ENCODE measurements at regions not wholly inside any gene's neighbourhood (a gene's known extent, or its start where the extent isn't known, plus 50 kb on each side); places are given as distances from the start of the nearest gene placed in this dataset.
A peak's percentile ranks its signal among the peaks of the same experiment; 100 is the strongest.
"Not testable (repeated sequence)": the region's sequence is repeated elsewhere in the genome, so short reads cannot be mapped to it uniquely, and the experiment has no call there.

DNA sequence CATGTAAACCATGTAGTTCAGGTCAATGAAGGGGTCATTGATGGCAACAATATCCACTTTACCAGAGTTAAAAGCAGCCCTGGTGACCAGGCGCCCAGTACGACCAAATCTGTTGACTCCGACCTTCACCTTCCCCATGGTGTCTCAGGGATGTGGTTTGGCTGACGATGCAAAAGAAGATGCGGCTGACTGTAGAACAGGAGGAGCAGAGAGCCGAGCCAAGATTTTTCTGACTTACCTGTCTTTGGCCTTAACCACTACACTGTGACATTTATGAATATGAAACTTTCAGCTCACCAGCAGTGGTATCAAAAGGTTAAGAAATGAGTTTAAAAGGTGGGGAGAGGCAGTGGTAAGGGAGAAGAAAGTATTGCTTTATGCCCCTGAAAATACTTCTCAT is 309.8 kb downstream of the BCOR start:
- DNase-seq: no peak

DNA sequence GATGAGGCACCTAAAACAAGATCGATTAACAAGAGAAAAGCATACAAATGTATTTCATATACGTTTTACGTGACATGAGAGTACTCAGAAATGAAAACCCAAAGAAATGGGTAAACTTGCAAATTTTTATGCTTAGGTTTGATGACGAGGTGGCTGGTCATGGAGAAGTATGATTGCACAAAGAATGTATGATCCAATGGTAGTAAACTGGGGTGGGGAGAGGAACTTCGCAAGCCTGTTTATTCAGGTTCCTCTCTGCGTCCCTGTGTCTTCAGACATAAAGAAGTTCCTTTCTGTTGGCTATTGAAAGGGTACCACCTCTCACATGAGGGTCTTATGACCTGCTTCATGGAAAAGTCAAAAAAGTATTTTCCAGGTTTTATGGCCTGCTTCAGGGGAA is 309.2 kb downstream of the BCOR start:
- no peak for DNase-seq

DNA sequence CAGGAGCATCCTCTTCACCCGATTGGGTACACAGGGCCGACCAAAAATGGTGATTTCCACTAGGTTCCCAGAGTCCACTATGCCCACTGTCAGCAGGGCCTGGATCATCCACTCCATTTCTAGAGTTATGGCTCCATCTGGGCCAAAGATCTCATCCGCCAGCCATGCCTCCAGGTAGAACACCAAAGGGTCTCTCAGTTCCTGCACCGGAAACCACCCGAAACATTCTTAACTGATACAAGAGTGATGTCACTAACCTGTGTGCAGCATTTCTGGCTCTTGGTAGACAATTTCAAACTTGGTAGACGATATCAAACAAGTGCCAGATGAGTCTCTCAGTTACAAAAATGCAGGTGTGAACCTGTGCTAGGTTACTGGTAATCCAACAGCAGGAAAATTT is 306.1 kb downstream of the BCOR start:
- DNase-seq: no peak

DNA sequence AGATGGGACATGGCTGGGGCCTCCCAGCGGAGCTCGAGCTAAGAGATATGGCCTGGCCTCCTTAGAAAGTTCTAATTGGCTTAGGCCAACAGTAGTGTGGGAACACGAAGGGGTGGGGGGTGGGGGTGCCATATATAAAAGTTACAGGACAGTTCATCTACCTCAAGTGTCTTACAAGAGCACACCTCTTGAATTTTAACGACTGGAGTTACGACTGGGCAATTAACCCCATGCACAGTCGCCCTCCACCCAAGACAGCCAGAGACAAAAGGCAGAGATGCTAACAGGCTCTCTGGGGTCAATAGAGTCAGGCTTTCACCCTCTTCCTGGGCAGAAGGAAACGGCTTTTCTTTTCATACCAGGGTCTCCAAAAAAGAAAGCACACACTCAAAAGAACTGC is 302.2 kb downstream of the BCOR start:
- no peak for DNase-seq

DNA sequence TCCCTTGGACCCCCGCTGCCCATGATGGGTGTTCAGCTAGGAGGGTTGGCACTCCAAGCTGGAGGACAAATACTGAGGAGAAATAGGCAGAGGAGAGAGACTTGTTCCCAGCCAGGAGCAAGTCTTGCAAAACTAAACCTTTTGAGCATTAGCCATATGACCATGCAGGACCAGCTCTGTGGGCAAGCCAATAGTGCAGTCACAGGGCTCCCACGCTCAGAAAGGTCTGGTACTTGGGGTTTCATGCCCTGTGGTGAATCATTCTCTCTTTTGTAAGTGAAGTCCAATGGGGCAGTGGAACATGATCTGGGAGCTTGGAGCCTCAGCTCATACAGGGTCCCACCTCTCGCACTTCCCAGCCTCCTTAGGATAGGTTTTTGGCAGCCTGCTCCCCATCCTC is 300.9 kb downstream of the BCOR start:
- DNase-seq: no peak

DNA sequence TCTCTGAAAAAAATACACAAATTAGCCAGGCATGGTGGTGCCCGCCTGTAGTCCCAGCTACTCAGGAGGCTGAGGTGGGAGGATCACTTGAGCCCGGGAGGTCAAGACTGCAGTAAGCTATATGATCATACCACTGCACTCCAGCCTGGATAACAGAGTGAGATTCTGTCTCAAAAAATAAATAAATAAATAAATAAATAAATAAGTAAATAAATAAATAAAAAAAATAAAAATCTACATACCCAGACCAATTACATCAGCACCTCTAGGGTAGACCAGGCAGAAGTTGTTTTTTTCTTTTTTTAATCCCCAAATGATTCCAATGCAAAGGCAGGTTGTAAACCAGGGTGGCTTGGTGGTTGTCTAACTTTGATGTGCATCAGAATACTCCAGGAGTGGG is 299.3 kb downstream of the BCOR start:
- DNase-seq: not testable (repeated sequence)

DNA sequence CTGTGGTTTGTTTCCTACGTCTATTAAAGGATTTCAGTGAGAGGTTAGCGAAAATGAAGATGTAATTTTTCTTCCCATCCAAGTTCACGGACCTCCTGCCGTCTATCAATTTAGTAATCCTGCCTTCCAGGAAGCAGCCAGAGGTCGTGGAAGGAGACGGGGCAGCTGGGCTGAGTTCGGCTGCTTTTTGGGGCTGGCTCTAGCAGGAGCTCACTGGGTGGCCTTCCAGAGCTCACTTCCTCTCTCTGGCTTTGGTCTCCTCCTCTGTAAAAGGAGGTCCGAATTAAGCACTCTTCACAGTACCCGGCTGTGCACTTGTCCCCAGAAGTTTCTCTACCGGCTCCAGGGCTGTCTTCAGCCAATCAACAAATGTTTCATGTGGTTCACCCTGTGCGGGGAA is 295.4 kb downstream of the BCOR start:
- no peak for DNase-seq

DNA sequence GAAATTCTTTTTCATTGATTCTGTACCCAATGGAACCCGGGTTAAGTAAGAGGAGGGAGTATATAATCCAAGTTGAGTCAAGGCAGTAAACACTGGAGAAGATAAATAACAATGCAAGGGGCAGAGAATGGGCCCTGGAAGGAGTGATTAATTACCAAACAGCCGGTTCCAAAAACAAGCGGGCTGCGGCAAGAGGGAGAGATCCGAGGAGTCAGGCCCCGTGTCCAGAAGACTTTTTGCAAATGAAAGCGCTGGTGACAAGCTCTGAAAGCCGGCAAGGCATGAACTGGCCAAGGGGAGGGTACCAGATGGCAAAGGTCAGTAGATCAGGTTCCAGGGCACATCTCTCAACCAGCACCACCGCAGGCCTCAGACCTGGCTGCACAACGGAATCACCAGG is 294.9 kb downstream of the BCOR start:
- no peak for DNase-seq

DNA sequence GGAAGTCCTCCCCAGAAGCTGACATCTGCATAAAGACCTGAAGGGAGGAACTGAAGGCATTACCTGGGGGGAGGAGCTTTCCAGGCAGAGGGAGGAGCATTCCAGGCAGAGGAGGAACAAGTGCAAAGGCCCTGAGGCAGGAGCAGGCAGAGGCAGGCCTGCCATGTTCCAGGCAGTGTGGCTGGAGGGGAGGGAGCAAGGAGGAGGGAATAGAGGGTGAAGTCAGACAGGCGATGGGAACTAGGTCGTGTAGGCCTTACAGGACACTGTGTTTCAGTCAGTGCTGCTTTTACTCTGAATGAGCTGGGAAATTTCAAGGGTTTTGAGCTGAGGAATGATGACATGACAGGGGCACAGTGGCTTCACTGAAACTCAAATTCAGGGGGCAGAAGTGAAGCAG is 292.7 kb downstream of the BCOR start:
- DNase-seq: no peak

DNA sequence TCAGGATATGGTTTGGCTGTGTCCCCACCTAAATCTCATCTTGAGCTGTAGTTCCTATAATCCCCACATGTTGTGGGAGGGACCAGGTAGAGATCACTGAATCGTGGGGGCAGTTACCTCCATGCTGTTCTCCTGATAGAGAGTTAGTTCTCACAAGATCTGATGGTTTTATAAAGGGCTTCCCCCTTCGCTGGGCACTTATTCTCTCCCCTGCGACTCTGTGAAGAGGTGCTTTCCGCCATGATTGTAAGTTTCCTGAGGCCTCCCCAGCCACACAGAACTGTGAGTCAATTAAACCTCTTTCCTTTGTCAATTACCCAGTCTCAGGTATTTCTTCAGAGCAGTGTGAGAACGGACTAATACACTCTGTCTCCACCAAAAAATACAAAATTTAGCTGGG is 291.9 kb downstream of the BCOR start:
- no peak for DNase-seq

DNA sequence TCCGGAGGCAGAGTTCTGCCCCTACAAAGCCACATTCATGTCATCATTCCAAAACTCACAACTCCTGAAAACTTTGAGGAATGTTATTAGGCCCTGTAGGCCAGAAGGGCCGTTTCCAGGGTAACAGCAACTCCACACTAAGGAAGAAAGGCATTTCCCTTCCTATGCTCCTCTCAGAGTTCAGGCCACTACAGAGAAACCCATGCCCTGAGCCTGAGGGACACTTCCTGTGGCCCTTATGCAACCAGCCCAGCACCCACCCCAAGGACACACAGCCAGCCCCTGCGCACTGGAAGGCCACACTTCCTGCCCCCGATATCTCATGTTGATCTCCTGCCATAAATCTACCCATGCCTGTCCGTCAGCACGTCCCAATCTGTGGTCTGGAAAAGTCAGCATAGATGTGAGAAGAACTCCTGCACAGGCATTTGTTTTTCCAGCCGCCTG is 289.3 kb downstream of the BCOR start:
- DNase-seq: no peak

DNA sequence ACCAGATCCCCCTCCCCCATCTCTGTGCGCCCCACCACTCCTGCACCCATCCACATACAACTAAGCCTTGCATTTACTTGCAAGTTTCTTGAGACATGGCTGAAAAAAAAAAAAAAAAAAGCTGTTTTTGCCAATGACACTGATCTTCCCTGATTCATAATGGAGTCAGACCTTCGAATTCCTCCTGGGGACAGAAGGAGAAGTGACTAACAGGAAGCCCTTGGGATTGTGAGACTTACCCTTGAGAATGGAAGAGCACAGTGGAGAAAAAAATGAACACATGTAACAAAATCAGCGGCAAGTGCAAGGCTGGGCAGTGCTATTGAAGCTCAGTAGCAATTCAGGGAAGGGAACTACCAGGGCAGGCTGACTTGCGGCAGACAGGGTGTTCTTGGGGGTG is 288.4 kb downstream of the BCOR start:
- DNase-seq: no peak

DNA sequence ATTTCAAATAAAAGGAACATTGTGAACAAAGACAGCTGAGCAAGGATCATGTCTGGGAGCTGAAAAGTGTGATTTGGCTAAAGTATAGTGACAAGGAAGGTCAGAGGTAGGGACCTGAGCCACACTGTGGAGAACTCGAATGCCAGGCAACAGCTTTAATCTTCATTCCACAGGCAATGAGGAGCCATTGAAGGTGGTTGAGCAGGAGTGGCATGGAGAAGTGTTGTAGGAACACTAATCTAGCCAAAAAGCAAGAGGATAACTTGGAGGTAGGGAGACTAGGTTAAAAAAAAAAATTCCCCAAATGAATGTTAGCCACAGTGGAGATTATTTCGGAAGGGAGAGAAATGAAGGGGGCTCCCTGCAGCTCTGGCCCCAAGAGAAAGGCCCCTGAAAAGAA is 286.9 kb downstream of the BCOR start:
- no peak for DNase-seq

DNA sequence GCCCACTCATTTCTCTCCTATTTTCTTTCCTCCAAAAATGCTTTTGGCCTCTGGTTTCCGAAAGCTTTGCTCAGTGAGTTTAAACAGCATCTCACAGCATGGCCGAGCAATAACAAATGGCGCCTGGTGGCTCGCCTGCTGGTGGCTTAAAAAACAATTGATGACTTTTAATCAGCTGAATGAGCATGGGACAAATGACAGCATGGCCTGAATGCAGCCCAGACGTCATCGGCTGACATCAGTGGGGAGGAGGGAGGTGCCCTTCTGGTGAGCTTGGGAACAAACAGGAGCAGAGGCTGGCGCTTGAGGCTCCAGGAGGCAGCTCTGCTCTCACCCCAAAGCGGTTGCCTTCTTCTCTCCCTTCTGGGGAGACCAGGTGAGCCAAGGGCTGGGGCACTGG is 286.4 kb downstream of the BCOR start:
- DNase-seq: no peak

DNA sequence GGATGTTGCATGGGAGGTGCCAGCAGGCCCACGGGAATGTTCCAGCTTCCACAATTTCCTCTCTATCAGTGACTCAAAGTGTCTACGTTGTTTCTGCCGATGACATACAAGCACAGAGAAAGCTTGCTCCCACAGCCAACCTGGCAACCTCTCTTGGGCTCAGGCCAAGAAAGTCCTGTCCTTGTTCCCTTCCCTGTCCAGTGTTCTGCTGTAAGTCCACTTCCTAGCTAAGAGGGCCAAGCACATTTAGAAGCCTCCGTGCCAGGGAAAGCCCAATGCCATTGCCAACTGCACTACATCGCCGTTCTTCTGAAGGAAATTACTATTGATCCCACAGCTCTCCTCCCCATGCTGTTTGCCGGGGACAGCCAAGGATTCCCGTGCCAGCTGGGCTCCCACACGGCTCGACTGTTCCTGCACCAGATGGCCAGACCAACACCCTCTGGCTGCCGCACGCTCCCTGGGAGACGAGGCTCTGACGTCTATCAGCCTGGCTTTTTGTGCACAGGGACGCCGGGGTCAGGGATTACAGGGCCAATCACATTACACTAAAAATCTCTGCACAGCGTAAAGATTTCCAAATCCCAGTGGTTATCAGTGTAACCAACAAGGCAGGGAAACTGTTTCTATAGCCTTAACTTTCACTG is 284.0 kb downstream of the BCOR start:
- peak; percentile 84 for DNase-seq

DNA sequence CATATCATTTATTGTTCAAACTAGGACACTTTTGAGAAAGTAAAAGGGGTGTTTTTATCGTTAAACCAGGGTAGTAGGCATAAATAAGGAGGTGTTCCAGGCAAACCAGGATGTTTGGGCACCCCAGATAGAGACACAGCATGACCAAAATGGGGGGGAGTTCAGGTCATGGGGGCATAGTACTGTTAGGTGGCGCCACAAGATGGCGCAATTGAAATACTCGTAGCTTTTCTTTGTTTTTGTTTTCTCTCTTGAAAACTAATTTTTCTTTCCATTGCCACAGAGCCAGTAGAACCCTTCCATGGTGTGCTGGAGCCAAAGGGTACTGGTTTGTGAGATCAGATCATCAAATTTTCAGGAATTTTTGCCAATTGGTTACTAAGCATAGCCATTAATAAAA is 283.4 kb downstream of the BCOR start:
- DNase-seq: peak; percentile 67

DNA sequence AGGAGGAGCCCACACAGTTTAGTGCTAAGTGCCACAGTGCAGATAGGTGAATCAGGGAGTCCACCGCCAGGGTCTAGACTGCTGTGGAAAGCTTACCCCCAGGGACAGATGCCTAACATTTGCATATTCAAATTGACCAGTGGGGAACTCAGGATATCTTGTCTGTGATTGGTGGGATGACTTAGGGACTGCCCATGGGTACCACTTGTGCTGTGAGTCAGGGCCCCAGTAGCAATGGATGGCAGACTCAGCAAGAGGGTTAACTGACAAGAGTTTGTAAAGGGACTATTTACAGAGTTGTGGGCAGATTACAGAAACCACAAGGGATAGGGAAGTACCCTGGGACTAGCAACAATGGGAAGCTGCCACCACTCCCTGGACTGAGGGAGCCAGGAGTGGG is 282.1 kb downstream of the BCOR start:
- no peak for DNase-seq

DNA sequence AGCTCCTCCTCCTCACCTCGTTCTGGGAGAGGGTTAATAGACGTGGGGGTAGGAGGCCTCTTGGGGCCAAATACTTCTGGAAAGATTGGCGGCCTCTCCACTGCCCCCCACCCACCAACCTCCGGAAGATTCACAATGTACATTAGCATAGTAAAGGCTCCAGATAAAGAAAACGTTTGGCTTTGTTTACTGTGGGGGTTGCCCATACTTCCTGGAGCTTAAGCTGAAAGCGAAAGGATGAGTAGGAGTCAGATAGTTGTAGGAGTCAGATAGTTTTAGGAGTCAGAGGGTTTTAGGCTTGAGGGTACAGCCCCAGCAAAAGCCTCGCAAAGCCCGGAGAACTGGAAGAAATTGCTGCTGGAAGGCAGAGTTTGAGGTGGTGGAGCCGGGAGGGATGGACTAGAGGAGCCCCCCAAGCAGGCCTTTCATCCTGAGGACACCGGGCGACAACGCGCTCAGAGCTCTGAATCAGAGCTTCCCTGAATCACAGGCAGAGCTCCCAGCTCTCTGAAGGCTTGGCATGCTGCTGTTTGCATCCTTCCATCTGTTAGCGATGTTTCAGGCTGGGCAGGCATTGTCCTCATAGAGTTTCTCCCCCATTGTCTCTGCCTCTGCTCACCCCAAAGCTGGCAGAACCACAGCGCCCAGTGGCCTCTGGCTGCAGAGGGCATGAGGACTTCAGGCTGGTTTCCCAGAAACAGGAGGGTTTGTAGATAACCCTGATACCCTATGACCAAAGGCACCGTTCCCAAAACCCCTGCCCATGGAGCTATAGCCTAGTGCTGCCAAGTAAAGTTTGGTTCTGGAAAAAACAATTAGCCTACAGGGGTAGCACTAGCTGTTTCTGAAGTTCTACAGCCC is 280.7 kb downstream of the BCOR start:
- peak; percentile 43 for DNase-seq

DNA sequence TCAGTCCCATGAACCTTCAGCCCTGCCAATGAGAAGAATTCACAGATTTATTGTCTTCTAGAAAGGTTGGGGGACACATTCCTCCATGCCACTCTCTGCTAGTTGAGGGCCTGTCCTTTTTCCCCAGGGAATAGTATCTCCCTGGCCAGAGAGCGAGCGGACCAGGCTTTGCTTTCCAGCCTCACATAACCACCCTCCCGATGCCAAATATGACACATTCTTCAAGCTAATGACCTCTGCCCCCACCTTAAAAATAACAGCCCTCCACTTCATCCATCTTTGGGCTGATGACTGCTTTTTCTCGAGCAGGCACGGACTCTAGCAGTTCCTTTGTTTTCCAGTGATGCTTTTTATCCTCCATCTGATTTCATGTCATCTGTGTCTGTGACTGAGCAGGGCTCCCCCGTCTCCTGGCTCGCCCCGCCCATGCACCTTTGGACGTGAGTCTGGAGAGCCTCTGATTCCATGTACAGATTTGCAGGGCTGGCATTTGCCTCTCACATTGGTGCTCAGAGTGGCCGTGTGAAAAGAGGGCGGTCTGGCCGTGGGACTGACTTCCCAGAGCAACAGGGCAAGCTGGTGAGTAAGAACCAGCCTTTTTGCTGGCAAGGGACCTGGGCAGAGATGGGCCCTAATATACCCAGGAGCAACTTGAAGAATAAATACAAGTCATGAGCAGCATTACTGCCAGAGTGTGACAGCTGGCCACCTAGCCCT is 279.8 kb downstream of the BCOR start:
- DNase-seq: no peak

DNA sequence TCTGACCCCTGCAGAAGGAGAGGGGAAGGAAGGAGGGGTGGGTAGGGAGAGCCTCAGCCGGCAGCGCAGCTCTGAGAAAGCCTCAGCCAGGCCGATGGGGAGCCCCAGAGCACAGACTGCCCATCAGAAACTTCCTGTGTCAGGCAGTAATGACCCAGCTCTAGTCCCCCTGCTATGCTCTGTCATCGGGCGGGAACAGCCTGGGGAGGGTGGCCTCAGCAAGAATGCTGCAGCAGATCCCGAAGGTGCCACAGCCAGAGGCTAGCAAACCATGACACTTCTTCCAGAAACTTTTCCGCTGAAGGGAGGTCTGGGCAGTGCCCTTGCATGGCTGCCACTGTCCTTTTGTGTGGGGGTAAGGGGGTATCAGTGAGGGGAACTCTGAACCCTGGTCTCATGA is 279.0 kb downstream of the BCOR start:
- DNase-seq: no peak

DNA sequence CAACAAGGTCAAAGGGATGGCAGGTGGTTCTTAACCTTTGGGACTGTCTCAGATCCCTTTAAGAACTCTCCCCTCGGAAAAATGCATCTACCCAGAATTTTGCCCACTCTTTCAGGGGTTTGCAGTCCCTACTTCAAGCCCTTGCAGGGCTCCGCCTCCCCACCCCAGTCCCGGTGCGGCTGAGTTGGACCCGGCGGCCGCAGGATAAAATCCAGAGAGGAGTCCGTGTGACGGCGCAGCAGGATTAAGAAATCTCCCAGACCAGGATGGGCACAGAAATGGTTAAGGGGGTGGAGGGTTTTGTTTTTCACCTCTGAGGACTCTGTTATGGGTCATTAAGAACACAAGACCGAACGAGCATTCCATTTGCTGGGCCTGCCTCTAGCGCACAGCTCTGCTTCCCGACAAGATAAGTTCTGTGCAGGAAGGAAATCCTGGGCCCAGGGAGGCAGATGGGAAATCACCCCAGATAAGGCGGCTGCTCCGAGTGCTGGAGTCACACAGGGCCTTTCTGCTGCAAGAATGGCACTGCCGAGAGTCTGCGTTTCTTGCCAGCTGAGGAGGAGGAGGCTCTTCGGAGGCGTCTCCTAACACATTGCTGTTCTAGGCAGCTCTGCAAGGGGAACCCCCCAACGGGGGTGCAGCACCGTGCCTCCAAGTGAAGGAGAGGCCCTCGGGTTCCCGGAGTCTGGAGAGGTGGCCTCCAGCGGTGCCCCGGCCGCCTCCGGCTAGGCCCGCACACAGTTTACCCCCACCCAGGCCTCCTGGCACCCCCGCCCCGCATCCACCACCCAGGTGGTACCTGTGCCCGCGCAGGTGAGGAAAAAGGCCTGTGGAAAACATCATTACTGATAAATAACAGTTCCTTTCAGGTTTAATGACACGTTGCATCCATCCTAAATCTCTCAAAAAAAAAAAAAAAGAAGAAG is 277.6 kb downstream of the BCOR start:
- DNase-seq: no peak

DNA sequence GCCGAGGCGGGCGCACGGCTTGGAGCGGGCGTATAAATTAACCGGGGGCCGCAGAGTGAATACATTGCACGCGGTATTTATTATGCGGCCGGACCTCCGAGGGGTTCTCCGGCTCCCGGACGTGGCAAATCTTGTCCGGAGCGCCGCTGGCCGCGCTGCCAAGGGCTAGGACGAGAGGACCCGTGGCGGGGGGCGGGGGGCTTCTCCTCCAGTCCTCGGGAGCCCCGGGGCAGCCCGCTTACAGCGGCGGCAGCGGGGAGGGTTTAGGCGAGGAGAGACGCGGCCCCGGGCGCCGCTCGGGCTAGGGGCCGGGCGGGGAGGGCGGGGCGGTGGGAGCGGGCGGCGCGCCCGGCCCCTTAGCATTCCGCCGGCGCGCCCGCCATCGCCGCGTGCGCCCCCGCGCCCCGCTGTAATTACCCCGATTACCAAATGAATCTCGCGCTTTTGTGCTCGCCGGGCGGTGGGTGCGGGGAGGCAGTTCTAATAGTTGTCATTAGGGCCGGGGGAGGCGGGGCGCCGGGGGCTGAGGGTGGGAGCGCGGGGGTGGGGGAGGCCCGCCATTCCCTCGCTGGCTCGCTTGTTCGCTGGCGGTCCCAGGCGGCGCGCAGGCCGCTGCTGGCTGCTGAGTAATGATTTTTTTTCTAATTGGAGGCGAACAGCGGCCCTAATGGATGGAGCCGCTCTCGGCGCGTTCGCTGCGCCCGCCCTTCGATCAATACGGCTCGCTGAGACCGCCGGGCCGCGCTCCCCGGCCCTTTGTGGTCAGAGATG is 276.6 kb downstream of the BCOR start:
- peak; percentile 38 for DNase-seq
